HCT116 (cell line): ENCODE measurements at regions not wholly inside any gene's neighbourhood (a gene's known extent, or its start where the extent isn't known, plus 50 kb on each side); places are given as distances from the start of the nearest gene placed in this dataset.

Experiments
- ATAC-seq: fragments of 200-7000 bp; cut with Tn5 transposase; 2 replicates; pipeline ENCODE4 v1.9.1; 2020; ENCODE audit warnings: mild to moderate bottlenecking, moderate library complexity
- BruUV-seq: library from RNA; stranded (reverse); fragments of 400-500 nt; replicated peaks from 2 replicates; lab custom pipeline; 2021; lab: Mats Ljungman, UMichigan
- CTCF ChIA-PET: fragments of 300-600 bp; sonication (Branson Sonifier 250); formaldehyde crosslinking; loops from one replicate; lab custom pipeline; 2021; ENCODE audit warnings: antibody characterized with exemption; lab: Charles Lee
- POLR2A ChIA-PET: fragments of 300-600, 350-600 bp; sonication (Branson Sonifier 250); formaldehyde crosslinking; loops from one replicate; lab custom pipeline; 2021; ENCODE audit warnings: antibody characterized with exemption; lab: Charles Lee
- RAD21 ChIA-PET, 2 experiments: fragments of 300-600 bp; sonication (Branson Sonifier 250); formaldehyde crosslinking; loops; one replicate each; lab custom pipeline; 2023; ENCODE audit warnings: low total read pairs in 2 of 2; ENCODE audit not compliant: uncharacterized antibody in 2 of 2, unreplicated experiment in 2 of 2, low non-redundant PET in 1 of 2; lab: Charles Lee
- DNase-seq: peaks from one replicate; pipeline ENCODE4 v3.0.0-alpha.2; 2010; ENCODE audit warnings: low read depth, low spot score
- H2AFZ ChIP-seq: fragments of 200-600 bp; shearing (Covaris generic), sonication (generic); 2 replicates; pipeline ENCODE4 v1.6.1; 2017; ENCODE audit warnings: low read depth, mixed run types, mixed read lengths, antibody characterized with exemption, low read length; ENCODE audit not compliant: poor library complexity, severe bottlenecking
- H3K27ac ChIP-seq: 2 replicates; pipeline ENCODE4 v1.5.1; 2012; ENCODE audit warnings: low read depth, low read length
- H3K27me3 ChIP-seq: fragments of 200-600 bp; sonication (generic); 2 replicates; pipeline ENCODE4 v1.6.1; 2016; ENCODE audit warnings: mixed run types, low read length, mixed read lengths; ENCODE audit not compliant: insufficient read depth
- H3K36me3 ChIP-seq, 2 experiments: fragments of 200-500 bp in 1 of 2; fragments of 200-600 bp in 1 of 2; sonication (Bioruptor generic) in 1 of 2; sonication (generic) in 1 of 2; 2 replicates each; pipeline versions ENCODE4 v1.5.1 to v1.6.1; 2014 to 2016; ENCODE audit warnings: low read length in 2 of 2, inconsistent platforms in 1 of 2, mixed read lengths in 1 of 2, mixed run types in 1 of 2; ENCODE audit not compliant: insufficient read depth in 2 of 2, control insufficient read depth in 1 of 2
- H3K4me1 ChIP-seq, 2 experiments: fragments of 200-600 bp in 1 of 2; sonication (generic) in 1 of 2; 2 replicates each; pipeline versions ENCODE4 v1.5.1 to v1.6.1; 2012 to 2017; ENCODE audit warnings: low read length in 2 of 2, inconsistent platforms in 1 of 2, mild to moderate bottlenecking in 1 of 2, mixed read lengths in 1 of 2, mixed run types in 1 of 2, moderate library complexity in 1 of 2; ENCODE audit not compliant: insufficient read depth in 2 of 2, control insufficient read depth in 1 of 2
- H3K4me2 ChIP-seq: fragments of 200-600 bp; sonication (generic); 2 replicates; pipeline ENCODE4 v1.6.1; 2017; ENCODE audit warnings: mixed run types, low read length, mixed read lengths
- H3K4me3 ChIP-seq, 2 experiments: fragments of 200-600 bp in 1 of 2; sonication (generic) in 1 of 2; replicated peaks in 1 of 2; 2 replicates each; pipeline ENCODE4 v1.5.1; 2011 to 2016; ENCODE audit warnings: low read length in 2 of 2, control low read depth in 1 of 2, low read depth in 1 of 2, mild to moderate bottlenecking in 1 of 2, mixed read lengths in 1 of 2, mixed run types in 1 of 2
- H3K79me2 ChIP-seq: fragments of 200-600 bp; sonication (generic); 2 replicates; pipeline ENCODE4 v1.6.1; 2017; ENCODE audit warnings: mild to moderate bottlenecking, mixed run types, low read length, moderate library complexity, mixed read lengths; ENCODE audit not compliant: insufficient read depth
- H3K9ac ChIP-seq: fragments of 200-600 bp; sonication (generic); 2 replicates; pipeline ENCODE4 v1.6.1; 2016; ENCODE audit warnings: low read length, mixed read lengths
- H3K9me2 ChIP-seq: fragments of 200-600 bp; sonication (generic), shearing (Covaris generic); 2 replicates; pipeline ENCODE4 v1.6.1; 2017; ENCODE audit warnings: mixed run types, mild to moderate bottlenecking, moderate library complexity; ENCODE audit not compliant: insufficient read depth
- H3K9me3 ChIP-seq, 2 experiments: fragments of 200-500 bp in 1 of 2; fragments of 200-600 bp in 1 of 2; sonication (Bioruptor generic) in 1 of 2; sonication (generic) in 1 of 2; 2 replicates each; pipeline ENCODE4 v1.6.1; 2014 to 2017; ENCODE audit warnings: low read length in 2 of 2, mixed read lengths in 2 of 2, inconsistent platforms in 1 of 2, low read depth in 1 of 2, mild to moderate bottlenecking in 1 of 2, mixed run types in 1 of 2, moderate library complexity in 1 of 2; ENCODE audit not compliant: control insufficient read depth in 1 of 2, insufficient read depth in 1 of 2
- H4K20me1 ChIP-seq: fragments of 200-600 bp; sonication (generic), shearing (Covaris generic); 2 replicates; pipeline ENCODE4 v1.6.1; 2017; ENCODE audit warnings: mixed run types, mild to moderate bottlenecking, moderate library complexity; ENCODE audit not compliant: insufficient read depth
- ATF3 ChIP-seq: IDR thresholded peaks from 2 replicates; pipeline ENCODE4 v1.6.1; 2012
- CBX3 ChIP-seq: IDR thresholded peaks from 2 replicates; pipeline ENCODE4 v1.6.1; 2012; ENCODE audit warnings: low read depth
- CTCF ChIP-seq, 3 experiments: fragments of 200-600 bp in 1 of 3; sonication (generic) in 1 of 3; IDR thresholded peaks in 2 of 3; conservative IDR thresholded peaks in 1 of 3; 2 replicates each; pipeline ENCODE4 v1.5.1; 2012 to 2017; ENCODE audit warnings: low read depth in 2 of 3, low read length in 2 of 3, antibody characterized with exemption in 1 of 3, borderline replicate concordance in 1 of 3, control low read depth in 1 of 3, mild to moderate bottlenecking in 1 of 3, mixed read lengths in 1 of 3, mixed run types in 1 of 3, moderate library complexity in 1 of 3; ENCODE audit not compliant: insufficient read depth in 1 of 3
- JUND ChIP-seq: IDR thresholded peaks from 2 replicates; pipeline ENCODE4 v1.6.1; 2012
- MAX ChIP-seq: IDR thresholded peaks from 2 replicates; pipeline ENCODE4 v1.6.1; 2012
- TCF7L2 ChIP-seq: IDR thresholded peaks from 2 replicates; pipeline ENCODE4 v1.7.0; 2011; ENCODE audit warnings: borderline replicate concordance, inconsistent platforms; ENCODE audit not compliant: insufficient read depth, insufficient read length; ENCODE audit errors: extremely low read depth
- intact Hi-C: fragments of 100-400 bp; cut with micrococcal nuclease; formaldehyde crosslinking; loops from 2 replicates; pipeline ENCODE4 v1.10.0; 2022

- ATAC-seq = no peak
- POLR2A ChIA-PET = no interaction called here
- CTCF ChIA-PET = no interaction called here
Measured at GRCh38 chr14:55766071-55766470, 186.1 kb downstream of the KTN1 start.

More at GRCh38 chr14:55766071-55766470, 186.1 kb downstream of the KTN1 start:
- Histone ChIP-seq H3K36me3 (no peaks in the 10 kb centered on the region), H3K79me2 (no peaks in the 10 kb centered on the region), H3K27me3 (no peaks in the 10 kb centered on the region), H2AFZ (no peak overlapping the region), H3K4me1 (no peaks in the 10 kb centered on the region), H3K9ac (no peak overlapping the region), H3K27ac (no peak overlapping the region), H3K4me3 (no peak overlapping the region), H3K9me3 (no peaks in the 10 kb centered on the region), H3K4me2 (no peak overlapping the region), H3K9me2 (no peaks in the 10 kb centered on the region), H4K20me1 (no peaks in the 10 kb centered on the region)
- no peak for DNase-seq
- RAD21 ChIA-PET = no interaction called here
- no TSS peak for BruUV-seq
- TF ChIP-seq JUND (no peak), TCF7L2 (no peak), CBX3 (no peak), MAX (no peak), CTCF (IDR thresholded peaks at IDR 0.05 in 2 of 3, conservative IDR thresholded peaks at IDR 0.05 in 1 of 3; ENCODE audit: borderline replicate concordance in 1 of 3, insufficient read depth in 1 of 3, low read depth in 2 of 3, low read length in 2 of 3) (no peak), ATF3 (no peak)
- intact Hi-C loops = no loop called here
